Activated naive CD4-positive, alpha-beta T cell treated with anti-CD3 and anti-CD28 coated beads, Interleukin-2, amount 50 U/mL, for 72 hours (primary cell): ENCODE measurements at regions not wholly inside any gene's neighbourhood (a gene's known extent, or its start where the extent isn't known, plus 50 kb on each side); places are given as distances from the start of the nearest gene placed in this dataset.

Experiments used
- ATAC-seq, 2 donors: fragments of 150-1000 bp; cut with Tn5 transposase; 2 replicates each; pipeline ENCODE4 v1.10.0; 2021; ENCODE audit warnings: mild to moderate bottlenecking in 2 of 2, moderate library complexity in 2 of 2
- DNase-seq, 2 donors: peaks; one replicate each; pipeline ENCODE4 v3.0.0; 2021 to 2022; ENCODE audit warnings: low spot score in 2 of 2
- H3K27ac Mint-ChIP-seq, 2 donors: one replicate each; pipeline ENCODE4 v1.8.0; 2022; ENCODE audit warnings: mild to moderate bottlenecking in 2 of 2, mixed read lengths in 2 of 2
- H3K36me3 Mint-ChIP-seq, 2 donors: one replicate each; pipeline ENCODE4 v1.8.0; 2022; ENCODE audit warnings: mixed read lengths in 2 of 2
- H3K9me3 Mint-ChIP-seq, 2 donors: one replicate each; pipeline ENCODE4 v1.8.0; 2022; ENCODE audit warnings: mixed read lengths in 2 of 2

- H3K9me3 Mint-ChIP-seq: peaks cover 3 to 4% of the 10 kb centered on the region in 2 donors
- peaks cover 5 to 6% of the 10 kb centered on the region in 2 donors for H3K36me3 Mint-ChIP-seq
- H3K27ac Mint-ChIP-seq: no peak overlapping the region
- ATAC-seq: no peak
- DNase-seq: no peak
These were observed 207.7 kb upstream of the MAN1A1 start for GRCh38 chr6:119557239-119557638.

- Mint-ChIP-seq H3K27ac (no peak overlapping the region), H3K9me3 (peaks cover 3 to 4% of the 10 kb centered on the region in 2 donors), H3K36me3 (peaks cover 5 to 6% of the 10 kb centered on the region in 2 donors)
- DNase-seq: no peak
- ATAC-seq: no peak
These were observed 202.5 kb upstream of the MAN1A1 start for GRCh38 chr6:119552021-119552420.

GRCh38 chr6:119547024-119547423 lies 197.5 kb upstream of the MAN1A1 start:
- no peaks in the 10 kb centered on the region for H3K36me3 Mint-ChIP-seq
- DNase-seq (no peak), ATAC-seq (no peak)
- H3K27ac Mint-ChIP-seq: no peak overlapping the region
- H3K9me3 Mint-ChIP-seq: no peaks in the 10 kb centered on the region

GRCh38 chr6:119545245-119545644 lies 195.7 kb upstream of the MAN1A1 start:
- H3K36me3 Mint-ChIP-seq: no peaks in the 10 kb centered on the region
- DNase-seq (no peak), ATAC-seq (no peak)
- no peak overlapping the region for H3K27ac Mint-ChIP-seq
- H3K9me3 Mint-ChIP-seq: no peaks in the 10 kb centered on the region

GRCh38 chr6:119544325-119545175 lies 195.0 kb upstream of the MAN1A1 start:
- H3K27ac Mint-ChIP-seq: no peak overlapping the region
- H3K9me3 Mint-ChIP-seq: no peaks in the 10 kb centered on the region
- no peak for ATAC-seq

GRCh38 chr6:119543332-119543731 lies 193.8 kb upstream of the MAN1A1 start:
- ATAC-seq: no peak

More at GRCh38 chr6:119544325-119545175, 195.0 kb upstream of the MAN1A1 start:
- no peaks in the 10 kb centered on the region for H3K36me3 Mint-ChIP-seq
- DNase-seq: no peak

GRCh38 chr6:119542037-119542436 lies 192.5 kb upstream of the MAN1A1 start:
- no peak overlapping the region for H3K27ac Mint-ChIP-seq
- DNase-seq: no peak
- H3K36me3 Mint-ChIP-seq: no peaks in the 10 kb centered on the region
- no peak for ATAC-seq
- H3K9me3 Mint-ChIP-seq: no peaks in the 10 kb centered on the region

More at GRCh38 chr6:119543332-119543731, 193.8 kb upstream of the MAN1A1 start:
- Mint-ChIP-seq H3K27ac (no peak overlapping the region), H3K9me3 (no peaks in the 10 kb centered on the region), H3K36me3 (no peaks in the 10 kb centered on the region)
- no peak for DNase-seq

GRCh38 chr6:119541132-119541905 lies 191.8 kb upstream of the MAN1A1 start:
- DNase-seq (no peak), ATAC-seq (no peak)
- H3K27ac Mint-ChIP-seq: no peak overlapping the region
- H3K9me3 Mint-ChIP-seq: no peaks in the 10 kb centered on the region
- no peaks in the 10 kb centered on the region for H3K36me3 Mint-ChIP-seq

- ATAC-seq (no peak), DNase-seq (no peak)
- no peaks in the 10 kb centered on the region for H3K9me3 Mint-ChIP-seq
- H3K27ac Mint-ChIP-seq: no peak overlapping the region
- no peaks in the 10 kb centered on the region for H3K36me3 Mint-ChIP-seq
These were observed 190.9 kb upstream of the MAN1A1 start for GRCh38 chr6:119540417-119540816.

GRCh38 chr6:119539066-119539746 lies 189.6 kb upstream of the MAN1A1 start:
- H3K9me3 Mint-ChIP-seq: no peaks in the 10 kb centered on the region
- H3K36me3 Mint-ChIP-seq: no peaks in the 10 kb centered on the region
- ATAC-seq: no peak
- no peak for DNase-seq
- H3K27ac Mint-ChIP-seq: no peak overlapping the region

GRCh38 chr6:119536666-119537065 lies 187.1 kb upstream of the MAN1A1 start:
- H3K36me3 Mint-ChIP-seq: no peaks in the 10 kb centered on the region
- no peak overlapping the region for H3K27ac Mint-ChIP-seq
- DNase-seq (no peak), ATAC-seq (no peak)
- H3K9me3 Mint-ChIP-seq: no peaks in the 10 kb centered on the region

GRCh38 chr6:119535332-119535731 lies 185.8 kb upstream of the MAN1A1 start:
- ATAC-seq (no peak), DNase-seq (no peak)
- H3K27ac Mint-ChIP-seq: no peak overlapping the region
- H3K9me3 Mint-ChIP-seq: no peaks in the 10 kb centered on the region
- H3K36me3 Mint-ChIP-seq: no peaks in the 10 kb centered on the region

- peak; percentile 89 to 95 for ATAC-seq
- peak overlapping the region in 1 of 2 donors; percentile 47 for H3K27ac Mint-ChIP-seq
- peak in 1 of 2 donors; percentile 4 for DNase-seq
- H3K9me3 Mint-ChIP-seq: no peaks in the 10 kb centered on the region
- no peaks in the 10 kb centered on the region for H3K36me3 Mint-ChIP-seq
These were observed 184.2 kb upstream of the MAN1A1 start for GRCh38 chr6:119533603-119534279.

- no peak for ATAC-seq
- Mint-ChIP-seq H3K9me3 (no peaks in the 10 kb centered on the region), H3K27ac (no peak overlapping the region), H3K36me3 (no peaks in the 10 kb centered on the region)
- no peak for DNase-seq
These were observed 177.6 kb upstream of the MAN1A1 start for GRCh38 chr6:119527231-119527578.

- DNase-seq: no peak
- H3K36me3 Mint-ChIP-seq: no peaks in the 10 kb centered on the region
- no peak for ATAC-seq
- no peaks in the 10 kb centered on the region for H3K9me3 Mint-ChIP-seq
- H3K27ac Mint-ChIP-seq: no peak overlapping the region
These were observed 177.1 kb upstream of the MAN1A1 start for GRCh38 chr6:119526561-119527230.

- ATAC-seq (no peak), DNase-seq (no peak)
- Mint-ChIP-seq H3K27ac (no peak overlapping the region), H3K36me3 (no peaks in the 10 kb centered on the region), H3K9me3 (no peaks in the 10 kb centered on the region)
These were observed 174.8 kb upstream of the MAN1A1 start for GRCh38 chr6:119524410-119524809.
